SH-SY5Y (cell line): ENCODE measurements at regions not wholly inside any gene's neighbourhood (a gene's known extent, or its start where the extent isn't known, plus 50 kb on each side); places are given as distances from the start of the nearest gene placed in this dataset.

Experiments used
- GATA2 ChIP-seq: IDR thresholded peaks from 2 replicates; pipeline ENCODE4 v1.6.1; 2011; ENCODE audit warnings: mild to moderate bottlenecking, low read depth, low read length
- GATA3 ChIP-seq: IDR thresholded peaks from 2 replicates; pipeline ENCODE4 v1.6.1; 2011; ENCODE audit warnings: low read depth, mild to moderate bottlenecking, low read length, moderate library complexity

DNA sequence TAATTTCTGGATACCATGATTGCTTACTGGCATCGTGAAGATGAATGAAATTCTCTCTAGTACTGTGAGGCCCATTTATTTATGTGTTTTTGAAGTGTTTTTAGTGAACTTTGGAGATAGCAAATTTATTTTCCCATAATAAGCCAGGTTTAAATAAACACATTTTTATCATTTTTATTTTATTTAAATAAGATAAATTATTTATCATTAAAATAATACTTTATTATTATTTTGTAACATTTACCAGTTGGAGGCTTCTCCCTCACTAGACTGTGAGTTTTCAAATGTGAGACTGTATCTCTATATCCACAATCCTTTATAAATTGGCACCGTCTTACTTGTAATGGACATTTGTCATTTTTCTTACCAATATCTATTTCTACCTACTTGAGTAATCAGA is 351.7 kb downstream of the METTL15 start:
- TF ChIP-seq GATA3, result no peak
- no peak for TF ChIP-seq GATA2
